DMS153 treated with DMSO at 0.1 percent for 48 hours (cell line): ENCODE measurements at regions not wholly inside any gene's neighbourhood (a gene's known extent, or its start where the extent isn't known, plus 50 kb on each side); places are given as distances from the start of the nearest gene placed in this dataset.

Experiments used
- DNase-seq: peaks from one replicate; lab custom pipeline; 2025; ENCODE audit not compliant: unreplicated experiment; lab: John Stamatoyannopoulos, UW

- no peak for DNase-seq
Measured at GRCh38 chr20:48468571-48468970, 359.2 kb downstream of the PREX1 start.

GRCh38 chr20:48467622-48468021, 360.2 kb downstream of the PREX1 start:
- DNase-seq, result no peak

- DNase-seq, result no peak
Measured at GRCh38 chr20:48465271-48465670, 362.5 kb downstream of the PREX1 start.

- DNase-seq, result no peak
Measured at GRCh38 chr20:48463916-48464315, 363.9 kb downstream of the PREX1 start.

GRCh38 chr20:48463096-48463720, 364.6 kb downstream of the PREX1 start:
- DNase-seq, result no peak

GRCh38 chr20:48461735-48462119, 366.1 kb downstream of the PREX1 start:
- no peak for DNase-seq

- DNase-seq, result no peak
Measured at GRCh38 chr20:48461091-48461734, 366.6 kb downstream of the PREX1 start.

GRCh38 chr20:48460681-48461080, 367.1 kb downstream of the PREX1 start:
- DNase-seq, result no peak

GRCh38 chr20:48459722-48460395, 367.9 kb downstream of the PREX1 start:
- no peak for DNase-seq

GRCh38 chr20:48458601-48459385, 369.0 kb downstream of the PREX1 start:
- DNase-seq, result no peak

GRCh38 chr20:48458003-48458377, 369.8 kb downstream of the PREX1 start:
- DNase-seq, result no peak

- DNase-seq, result no peak
Measured at GRCh38 chr20:48457193-48458002, 370.4 kb downstream of the PREX1 start.

GRCh38 chr20:48456366-48457192, 371.2 kb downstream of the PREX1 start:
- no peak for DNase-seq

- DNase-seq, result no peak
Measured at GRCh38 chr20:48455651-48456365, 372.0 kb downstream of the PREX1 start.

- no peak for DNase-seq
Measured at GRCh38 chr20:48454671-48455490, 372.9 kb downstream of the PREX1 start.

GRCh38 chr20:48453477-48454093, 374.2 kb downstream of the PREX1 start:
- no peak for DNase-seq

- DNase-seq, result no peak
Measured at GRCh38 chr20:48451401-48451800, 376.4 kb downstream of the PREX1 start.
